DOHH2 (cell line): ENCODE measurements at regions not wholly inside any gene's neighbourhood (a gene's known extent, or its start where the extent isn't known, plus 50 kb on each side); places are given as distances from the start of the nearest gene placed in this dataset.

ENCODE experiments used
- CTCF ChIP-seq: fragments of 200-600 bp; sonication (generic); IDR thresholded peaks from one replicate; pipeline ENCODE4 v1.5.1; 2014; ENCODE audit warnings: antibody characterized with exemption, mild to moderate bottlenecking, low read depth, low read length; ENCODE audit not compliant: poor library complexity, severe bottlenecking
- EZH2phosphoT487 ChIP-seq: fragments of 200-600 bp; sonication (generic); IDR thresholded peaks from 2 replicates; pipeline ENCODE4 v1.6.1; 2017; ENCODE audit warnings: borderline replicate concordance, mild to moderate bottlenecking, antibody characterized with exemption, low read length, moderate library complexity, mixed read lengths

GRCh38 chrX:75582511-75582910 lies 59.7 kb upstream of the ZDHHC15 start:
- no peak for TF ChIP-seq CTCF
- no peak for TF ChIP-seq EZH2phosphoT487
